GM19438 (cell line): ENCODE measurements at regions not wholly inside any gene's neighbourhood (a gene's known extent, or its start where the extent isn't known, plus 50 kb on each side); places are given as distances from the start of the nearest gene placed in this dataset.
"Not testable (repeated sequence)": the region's sequence is repeated elsewhere in the genome, so short reads cannot be mapped to it uniquely, and the experiment has no call there.

Experiments
- ATAC-seq: cut with Tn5 transposase; IDR thresholded peaks from one replicate; pipeline ENCODE4 v1.9.1; 2021; ENCODE audit warnings: low read depth; ENCODE audit not compliant: unreplicated experiment

GRCh38 chr16:86942151-86943051 is 364.1 kb downstream of the FOXL1 start:
- no peak for ATAC-seq

GRCh38 chr16:86945166-86945900 is 367.0 kb downstream of the FOXL1 start:
- ATAC-seq, result no peak

- ATAC-seq, result no peak
Measured at GRCh38 chr16:86946396-86946795, 368.0 kb downstream of the FOXL1 start.

- no peak for ATAC-seq
Measured at GRCh38 chr16:86946981-86947380, 368.6 kb downstream of the FOXL1 start.

GRCh38 chr16:86948046-86948445 is 369.1 kb downstream of the C16orf95 start:
- ATAC-seq, result no peak

GRCh38 chr16:86949116-86949515 is 368.1 kb downstream of the C16orf95 start:
- no peak for ATAC-seq

GRCh38 chr16:86949630-86950029 is 367.6 kb downstream of the C16orf95 start:
- ATAC-seq, result no peak

GRCh38 chr16:86951041-86951822 is 366.0 kb downstream of the C16orf95 start:
- ATAC-seq, result no peak

GRCh38 chr16:86951831-86952598 is 365.2 kb downstream of the C16orf95 start:
- no peak for ATAC-seq

- no peak for ATAC-seq
Measured at GRCh38 chr16:86952769-86953168, 364.4 kb downstream of the C16orf95 start.

GRCh38 chr16:86953631-86954391 is 363.4 kb downstream of the C16orf95 start:
- no peak for ATAC-seq

GRCh38 chr16:86955136-86955855 is 361.9 kb downstream of the C16orf95 start:
- ATAC-seq, result no peak

- ATAC-seq, result no peak
Measured at GRCh38 chr16:86956437-86956836, 360.8 kb downstream of the C16orf95 start.

GRCh38 chr16:86957662-86958198 is 359.5 kb downstream of the C16orf95 start:
- not testable (repeated sequence) for ATAC-seq

- no peak for ATAC-seq
Measured at GRCh38 chr16:86958423-86958822, 358.8 kb downstream of the C16orf95 start.

GRCh38 chr16:86959091-86959651 is 358.0 kb downstream of the C16orf95 start:
- no peak for ATAC-seq

GRCh38 chr16:86959729-86960128 is 357.5 kb downstream of the C16orf95 start:
- ATAC-seq, result no peak

- ATAC-seq, result no peak
Measured at GRCh38 chr16:86960266-86960665, 356.9 kb downstream of the C16orf95 start.
